BLaER1 treated with 17β-estradiol and CSF1 and Interleukin-3, amounts not matched to agents 10 nM and 100 nM (cell line): ENCODE measurements at regions not wholly inside any gene's neighbourhood (a gene's known extent, or its start where the extent isn't known, plus 50 kb on each side); places are given as distances from the start of the nearest gene placed in this dataset.

Experiments used
- H3K27ac ChIP-seq, 11 experiments: shearing (Covaris generic); formaldehyde crosslinking; 2 replicates each; pipeline ENCODE4 v1.8.1; 2022
- H3K27me3 ChIP-seq, 11 experiments: shearing (Covaris generic); formaldehyde crosslinking; 2 replicates each; pipeline ENCODE4 v1.8.1; 2022
- H3K36me3 ChIP-seq, 11 experiments: shearing (Covaris generic); formaldehyde crosslinking; 2 replicates each; pipeline ENCODE4 v1.8.1; 2022
- H3K4me1 ChIP-seq, 10 experiments: shearing (Covaris generic); formaldehyde crosslinking; 2 replicates each; pipeline ENCODE4 v1.8.1; 2022
- H3K4me2 ChIP-seq, 11 experiments: shearing (Covaris generic); formaldehyde crosslinking; 2 replicates each; pipeline ENCODE4 v1.8.1; 2022
- H3K4me3 ChIP-seq, 10 experiments: shearing (Covaris generic); formaldehyde crosslinking; 2 replicates each; pipeline ENCODE4 v1.8.1; 2022
- H3K9ac ChIP-seq, 11 experiments: shearing (Covaris generic); formaldehyde crosslinking; 2 replicates each; pipeline ENCODE4 v1.8.1; 2022
- H3K9me3 ChIP-seq, 11 experiments: shearing (Covaris generic); formaldehyde crosslinking; replicated peaks in 1 of 11; 2 replicates each; pipeline ENCODE4 v1.8.1; 2022
- H4K20me1 ChIP-seq, 11 experiments: shearing (Covaris generic); formaldehyde crosslinking; 2 replicates each; pipeline ENCODE4 v1.8.1; 2022
- Cebpa-rat ChIP-seq, 11 experiments: shearing (Covaris generic); IDR thresholded peaks; 2 replicates each; pipeline ENCODE4 v1.8.1; 2022

- Histone ChIP-seq H3K9ac (no peak overlapping the region), H4K20me1 (no peaks in the 10 kb centered on the region), H3K27ac (no peak overlapping the region), H3K4me3 (no peak overlapping the region), H3K9me3 (no peaks in the 10 kb centered on the region), H3K4me1 (no peaks in the 10 kb centered on the region), H3K4me2 (peak overlapping the region in 5 of 11 experiments; percentile 5 to 23 (median 15); a peak in 4 of 22 replicates), H3K27me3 (no peaks in the 10 kb centered on the region), H3K36me3 (no peaks in the 10 kb centered on the region)
- no peak for TF ChIP-seq Cebpa-rat (IDR thresholded peaks at IDR 0.05)
These were observed 360.0 kb downstream of the BRINP1 start for GRCh38 chr9:119009249-119009648.

GRCh38 chr9:119020284-119020683 lies 349.0 kb downstream of the BRINP1 start:
- H3K9ac ChIP-seq: no peak overlapping the region
- H3K4me1 ChIP-seq: no peaks in the 10 kb centered on the region
- TF ChIP-seq Cebpa-rat (IDR thresholded peaks at IDR 0.05): no peak
- H3K36me3 ChIP-seq: no peaks in the 10 kb centered on the region
- H3K9me3 ChIP-seq: peaks cover 0 to 6% (median 0%) of the 10 kb centered on the region in 11 experiments; a peak in 2 of 22 replicates
- no peaks in the 10 kb centered on the region for H3K27me3 ChIP-seq
- H4K20me1 ChIP-seq: no peaks in the 10 kb centered on the region
- no peak overlapping the region for H3K4me2 ChIP-seq
- no peak overlapping the region for H3K27ac ChIP-seq
- H3K4me3 ChIP-seq: no peak overlapping the region

GRCh38 chr9:119020730-119021333 lies 348.4 kb downstream of the BRINP1 start:
- no peak for TF ChIP-seq Cebpa-rat (IDR thresholded peaks at IDR 0.05)
- H3K4me1 ChIP-seq: peaks cover 0 to 2% (median 0%) of the 10 kb centered on the region in 10 experiments; a peak in 6 of 20 replicates
- no peaks in the 10 kb centered on the region for H3K36me3 ChIP-seq
- H4K20me1 ChIP-seq: no peaks in the 10 kb centered on the region
- H3K4me3 ChIP-seq: no peak overlapping the region
- no peak overlapping the region for H3K9ac ChIP-seq
- H3K27ac ChIP-seq: no peak overlapping the region
- H3K9me3 ChIP-seq: peaks cover 0 to 3% (median 0%) of the 10 kb centered on the region in 11 experiments; a peak in 2 of 22 replicates
- H3K27me3 ChIP-seq: no peaks in the 10 kb centered on the region
- H3K4me2 ChIP-seq: no peak overlapping the region

GRCh38 chr9:119026120-119026519 lies 343.1 kb downstream of the BRINP1 start:
- H4K20me1 ChIP-seq: no peaks in the 10 kb centered on the region
- peak overlapping the region in 9 of 11 experiments; percentile 9 to 49 (median 30); a peak in 12 of 22 replicates for H3K4me2 ChIP-seq
- H3K9me3 ChIP-seq: no peaks in the 10 kb centered on the region
- H3K9ac ChIP-seq: no peak overlapping the region
- H3K36me3 ChIP-seq: no peaks in the 10 kb centered on the region
- H3K27ac ChIP-seq: no peak overlapping the region
- H3K4me1 ChIP-seq: peaks cover 0 to 12% (median 7%) of the 10 kb centered on the region in 10 experiments; a peak in 11 of 20 replicates
- no peak for TF ChIP-seq Cebpa-rat (IDR thresholded peaks at IDR 0.05)
- H3K4me3 ChIP-seq: no peak overlapping the region
- no peaks in the 10 kb centered on the region for H3K27me3 ChIP-seq

- Histone ChIP-seq H4K20me1 (no peaks in the 10 kb centered on the region), H3K9ac (no peak overlapping the region), H3K9me3 (no peaks in the 10 kb centered on the region; a peak in 1 of 22 replicates), H3K27ac (no peak overlapping the region), H3K36me3 (no peaks in the 10 kb centered on the region), H3K4me2 (no peak overlapping the region), H3K4me1 (peaks cover 0 to 12% (median 7%) of the 10 kb centered on the region in 10 experiments; a peak in 11 of 20 replicates), H3K4me3 (no peak overlapping the region), H3K27me3 (no peaks in the 10 kb centered on the region)
- TF ChIP-seq Cebpa-rat (IDR thresholded peaks at IDR 0.05): no peak
These were observed 341.1 kb downstream of the BRINP1 start for GRCh38 chr9:119027901-119028699.

GRCh38 chr9:119029886-119030285 lies 339.3 kb downstream of the BRINP1 start:
- peaks cover 0 to 12% (median 7%) of the 10 kb centered on the region in 10 experiments; a peak in 11 of 20 replicates for H3K4me1 ChIP-seq
- no peak for TF ChIP-seq Cebpa-rat (IDR thresholded peaks at IDR 0.05)
- H3K4me2 ChIP-seq: no peak overlapping the region
- no peaks in the 10 kb centered on the region for H3K36me3 ChIP-seq
- no peak overlapping the region for H3K27ac ChIP-seq
- no peaks in the 10 kb centered on the region for H3K27me3 ChIP-seq
- no peak overlapping the region for H3K4me3 ChIP-seq
- no peaks in the 10 kb centered on the region; a peak in 1 of 22 replicates for H3K9me3 ChIP-seq
- H3K9ac ChIP-seq: no peak overlapping the region
- H4K20me1 ChIP-seq: no peaks in the 10 kb centered on the region

- Histone ChIP-seq H3K27ac (no peak overlapping the region), H4K20me1 (no peaks in the 10 kb centered on the region), H3K27me3 (no peaks in the 10 kb centered on the region), H3K36me3 (no peaks in the 10 kb centered on the region), H3K9ac (no peak overlapping the region), H3K9me3 (no peaks in the 10 kb centered on the region; a peak in 1 of 22 replicates), H3K4me2 (no peak overlapping the region), H3K4me3 (no peak overlapping the region), H3K4me1 (no peaks in the 10 kb centered on the region)
- TF ChIP-seq Cebpa-rat (IDR thresholded peaks at IDR 0.05): no peak
These were observed 335.6 kb downstream of the BRINP1 start for GRCh38 chr9:119033596-119033995.

- Histone ChIP-seq H3K9ac (no peak overlapping the region), H3K27me3 (no peaks in the 10 kb centered on the region)
- TF ChIP-seq Cebpa-rat (IDR thresholded peaks at IDR 0.05): no peak
These were observed 332.3 kb downstream of the BRINP1 start for GRCh38 chr9:119036969-119037368.

GRCh38 chr9:119043996-119044395 lies 325.2 kb downstream of the BRINP1 start:
- Histone ChIP-seq H4K20me1 (no peaks in the 10 kb centered on the region), H3K4me3 (no peak overlapping the region), H3K9ac (no peak overlapping the region), H3K4me2 (no peak overlapping the region), H3K27ac (no peak overlapping the region), H3K9me3 (no peaks in the 10 kb centered on the region), H3K4me1 (no peaks in the 10 kb centered on the region), H3K36me3 (no peaks in the 10 kb centered on the region), H3K27me3 (no peaks in the 10 kb centered on the region)
- TF ChIP-seq Cebpa-rat (IDR thresholded peaks at IDR 0.05): no peak

More at GRCh38 chr9:119036969-119037368, 332.3 kb downstream of the BRINP1 start:
- no peaks in the 10 kb centered on the region for H3K36me3 ChIP-seq
- no peak overlapping the region for H3K4me2 ChIP-seq
- H3K27ac ChIP-seq: no peak overlapping the region
- no peaks in the 10 kb centered on the region for H3K9me3 ChIP-seq
- no peaks in the 10 kb centered on the region for H3K4me1 ChIP-seq
- no peak overlapping the region for H3K4me3 ChIP-seq
- no peaks in the 10 kb centered on the region for H4K20me1 ChIP-seq
